GM19240 (cell line): ENCODE measurements at regions not wholly inside any gene's neighbourhood (a gene's known extent, or its start where the extent isn't known, plus 50 kb on each side); places are given as distances from the start of the nearest gene placed in this dataset.

Experiments
- DNase-seq: peaks from one replicate; pipeline ENCODE4 v3.0.0; 2011; ENCODE audit warnings: low spot score; ENCODE audit not compliant: insufficient read length

DNA sequence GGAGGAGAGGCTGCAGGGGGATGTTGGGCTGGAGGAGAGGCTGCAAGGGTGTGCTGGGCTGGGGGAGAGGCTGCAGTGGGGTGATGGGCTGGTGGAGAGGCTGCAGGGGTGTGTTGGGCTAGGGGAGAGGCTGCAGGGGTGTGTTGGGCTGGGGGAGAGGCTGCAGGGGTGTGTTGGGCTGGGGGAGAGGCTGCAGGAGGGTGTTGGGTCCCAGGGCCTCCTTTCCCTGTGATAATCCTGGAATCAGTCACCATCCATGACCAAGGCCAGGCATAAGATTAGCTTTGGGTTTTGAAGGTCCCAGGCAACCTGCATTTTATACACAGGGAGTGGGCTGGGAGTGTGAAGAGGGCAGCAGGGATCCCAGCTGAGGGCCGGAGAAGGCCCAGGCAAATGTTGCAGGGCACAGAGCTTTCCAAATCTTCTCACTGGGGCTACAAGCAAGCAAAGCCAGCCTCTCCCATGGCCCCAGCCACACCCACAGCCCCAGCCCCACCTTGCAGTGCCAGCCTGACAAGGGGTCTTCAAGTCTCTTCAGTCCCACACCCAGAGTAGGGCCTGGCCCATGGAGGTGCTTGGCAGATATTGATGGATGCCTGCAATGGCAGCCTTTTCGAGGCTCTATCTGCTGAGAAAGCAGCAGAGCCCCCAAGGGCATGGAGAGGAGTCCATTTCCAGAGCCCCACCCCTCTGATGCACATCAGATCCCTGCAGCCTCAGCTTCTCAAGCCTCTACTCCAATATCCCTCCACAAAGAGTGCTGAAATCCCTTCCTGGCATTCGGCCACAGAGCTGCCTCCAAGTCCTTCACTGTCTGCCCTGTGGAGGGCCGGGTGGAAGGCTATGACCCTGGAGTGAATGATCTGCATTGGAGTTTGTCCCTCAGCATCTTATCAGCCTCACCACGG, 50.3 kb upstream of the GLI2 start:
- no peak for DNase-seq
